ENCODE measurements at regions not wholly inside any gene's neighbourhood (a gene's known extent, or its start where the extent isn't known, plus 50 kb on each side); places are given as distances from the start of the nearest gene placed in this dataset.

GRCh38 chr3:176935194-176935888 is 261.9 kb downstream of the TBL1XR1 start:
- no peak for DNase-seq (ENCODE audit: low spot score)
- no peak for TF ChIP-seq CTCF (IDR thresholded peaks at IDR 0.05; ENCODE audit: extremely low read depth, insufficient read depth, missing control alignments)
- in situ Hi-C loops (cut with MboI; ENCODE audit: low pct_unique_long_range_greater_than_20kb, low sequenced_read_pairs, unreplicated experiment): no loop called here

GRCh38 chr3:176934698-176935097 is 262.6 kb downstream of the TBL1XR1 start:
- in situ Hi-C loops (cut with MboI; ENCODE audit: low pct_unique_long_range_greater_than_20kb, low sequenced_read_pairs, unreplicated experiment): no loop called here
- TF ChIP-seq CTCF (IDR thresholded peaks at IDR 0.05; ENCODE audit: extremely low read depth, insufficient read depth, missing control alignments): no peak

GRCh38 chr3:176933704-176934103 is 263.6 kb downstream of the TBL1XR1 start:
- in situ Hi-C loops (cut with MboI; ENCODE audit: low pct_unique_long_range_greater_than_20kb, low sequenced_read_pairs, unreplicated experiment): no loop called here

More at GRCh38 chr3:176934698-176935097, 262.6 kb downstream of the TBL1XR1 start:
- DNase-seq (ENCODE audit: low spot score): no peak

GRCh38 chr3:176932433-176932832 is 264.8 kb downstream of the TBL1XR1 start:
- in situ Hi-C loops (cut with MboI; ENCODE audit: low pct_unique_long_range_greater_than_20kb, low sequenced_read_pairs, unreplicated experiment): no loop called here
- no peak for TF ChIP-seq CTCF (IDR thresholded peaks at IDR 0.05; ENCODE audit: extremely low read depth, insufficient read depth, missing control alignments)

More at GRCh38 chr3:176933704-176934103, 263.6 kb downstream of the TBL1XR1 start:
- no peak for TF ChIP-seq CTCF (IDR thresholded peaks at IDR 0.05; ENCODE audit: extremely low read depth, insufficient read depth, missing control alignments)
- DNase-seq (ENCODE audit: low spot score): no peak

GRCh38 chr3:176931991-176932390 is 265.3 kb downstream of the TBL1XR1 start:
- TF ChIP-seq CTCF (IDR thresholded peaks at IDR 0.05; ENCODE audit: extremely low read depth, insufficient read depth, missing control alignments): no peak
- no peak for DNase-seq (ENCODE audit: low spot score)
- in situ Hi-C loops (cut with MboI; ENCODE audit: low pct_unique_long_range_greater_than_20kb, low sequenced_read_pairs, unreplicated experiment): no loop called here

More at GRCh38 chr3:176932433-176932832, 264.8 kb downstream of the TBL1XR1 start:
- DNase-seq (ENCODE audit: low spot score): no peak

GRCh38 chr3:176930942-176931341 is 266.3 kb downstream of the TBL1XR1 start:
- in situ Hi-C loops (cut with MboI; ENCODE audit: low pct_unique_long_range_greater_than_20kb, low sequenced_read_pairs, unreplicated experiment): no loop called here
- no peak for DNase-seq (ENCODE audit: low spot score)
- no peak for TF ChIP-seq CTCF (IDR thresholded peaks at IDR 0.05; ENCODE audit: extremely low read depth, insufficient read depth, missing control alignments)

All from GM13977 (cell line).